H1 (cell line): ENCODE measurements at regions not wholly inside any gene's neighbourhood (a gene's known extent, or its start where the extent isn't known, plus 50 kb on each side); places are given as distances from the start of the nearest gene placed in this dataset.

Experiments used
- CTCF ChIA-PET: fragments of 300-600 bp; sonication (Branson Sonifier 250); formaldehyde crosslinking; loops from one replicate; lab custom pipeline; 2021; ENCODE audit not compliant: partially characterized antibody; lab: Charles Lee
- POLR2A ChIA-PET: fragments of 300-600 bp; sonication (Branson Sonifier 250); formaldehyde crosslinking; loops from one replicate; lab custom pipeline; 2021; ENCODE audit warnings: inconsistent platforms; ENCODE audit not compliant: partially characterized antibody; lab: Charles Lee
- DNase-seq, 2 experiments: peaks; one replicate each; pipeline versions ENCODE4 v3.0.0 to v3.0.0-alpha.2; 2010 to 2022; ENCODE audit warnings: low spot score in 2 of 2, low read depth in 1 of 2, mixed read lengths in 1 of 2
- FAIRE-seq: peaks from 2 replicates; lab custom pipeline; 2011; peaks lifted over from hg19 to GRCh38; lab: Jason Lieb, UNC
- H2AFZ ChIP-seq: 2 replicates; pipeline ENCODE4 v1.8.1; 2012; ENCODE audit warnings: low read length, inconsistent platforms
- H2AK5ac ChIP-seq: 2 replicates; pipeline ENCODE4 v1.6.1; 2013; ENCODE audit warnings: low read depth, low read length
- H2BK120ac ChIP-seq: replicated peaks from 2 replicates; pipeline ENCODE3; 2013; ENCODE audit warnings: low read depth, low read length, inconsistent platforms
- H2BK12ac ChIP-seq: 2 replicates; pipeline ENCODE4 v1.6.1; 2013; ENCODE audit warnings: low read depth, low read length
- H2BK15ac ChIP-seq: 2 replicates; pipeline ENCODE4 v1.6.1; 2013; ENCODE audit warnings: low read length
- H2BK20ac ChIP-seq: 2 replicates; pipeline ENCODE4 v1.6.1; 2013; ENCODE audit warnings: low read length
- H2BK5ac ChIP-seq: 2 replicates; pipeline ENCODE4 v1.6.1; 2013; ENCODE audit warnings: low read depth, low read length
- H3K14ac ChIP-seq: 2 replicates; pipeline ENCODE4 v1.6.1; 2013; ENCODE audit warnings: inconsistent platforms; ENCODE audit not compliant: insufficient read length
- H3K18ac ChIP-seq: 2 replicates; pipeline ENCODE4 v1.6.1; 2013; ENCODE audit warnings: low read length; ENCODE audit errors: extremely low read depth
- H3K23ac ChIP-seq: 2 replicates; pipeline ENCODE4 v1.6.1; 2013; ENCODE audit warnings: inconsistent platforms; ENCODE audit not compliant: insufficient read length
- H3K23me2 ChIP-seq: 2 replicates; pipeline ENCODE4 v1.6.1; 2013; ENCODE audit warnings: low read depth, low read length
- H3K27ac ChIP-seq: 2 replicates; pipeline ENCODE4 v1.6.1; 2011; ENCODE audit warnings: low read depth, low read length, inconsistent platforms
- H3K27me3 ChIP-seq, 4 experiments: replicated peaks in 1 of 4; 1 replicate in 1 of 4; 2 replicates in 3 of 4; pipeline versions ENCODE4 v1.6.1 to v1.8.1; 2011 to 2013; ENCODE audit warnings: low read length in 3 of 4, mild to moderate bottlenecking in 3 of 4, inconsistent platforms in 2 of 4, mixed read lengths in 2 of 4, moderate library complexity in 1 of 4; ENCODE audit not compliant: control insufficient read depth in 3 of 4, insufficient read depth in 3 of 4; ENCODE audit errors: extremely low read depth in 1 of 4
- H3K36me3 ChIP-seq, 4 experiments: 2 replicates each; pipeline versions ENCODE4 v1.6.1 to v1.8.1; 2011 to 2013; ENCODE audit warnings: mild to moderate bottlenecking in 4 of 4, low read length in 3 of 4, moderate library complexity in 2 of 4, control low read depth in 1 of 4, inconsistent platforms in 1 of 4; ENCODE audit not compliant: insufficient read depth in 4 of 4, control insufficient read depth in 2 of 4
- H3K4ac ChIP-seq: replicated peaks from 2 replicates; pipeline ENCODE3; 2013; ENCODE audit warnings: low read length, low read depth, mixed read lengths, inconsistent platforms; ENCODE audit not compliant: insufficient read length
- H3K4me1 ChIP-seq, 4 experiments: replicated peaks in 1 of 4; 1 replicate in 1 of 4; 2 replicates in 3 of 4; pipeline versions ENCODE4 v1.6.1 to v1.8.1; 2011 to 2013; ENCODE audit warnings: low read length in 3 of 4, inconsistent platforms in 2 of 4, mixed read lengths in 1 of 4; ENCODE audit not compliant: insufficient read depth in 4 of 4, control insufficient read depth in 3 of 4
- H3K4me2 ChIP-seq, 2 experiments: 2 replicates each; pipeline versions ENCODE4 v1.6.1 to v1.8.1; 2011 to 2013; ENCODE audit warnings: low read depth in 2 of 2, low read length in 2 of 2, control low read depth in 1 of 2, inconsistent platforms in 1 of 2, mild to moderate bottlenecking in 1 of 2; ENCODE audit not compliant: insufficient read depth in 1 of 2
- H3K4me3 ChIP-seq, 4 experiments: fragments of 200-600, 300-600 bp in 1 of 4; sonication (generic), shearing (Covaris generic), sonication (Bioruptor Twin) in 1 of 4; 2 replicates each; pipeline versions ENCODE4 v1.5.1 to v1.8.1; 2011 to 2016; ENCODE audit warnings: low read length in 4 of 4, low read depth in 3 of 4, control low read depth in 2 of 4, inconsistent platforms in 2 of 4, mild to moderate bottlenecking in 2 of 4, mixed read lengths in 1 of 4, moderate library complexity in 1 of 4; ENCODE audit not compliant: insufficient read depth in 2 of 4; ENCODE audit errors: extremely low read depth in 1 of 4
- H3K56ac ChIP-seq: replicated peaks from 2 replicates; pipeline ENCODE3; 2013; ENCODE audit warnings: low read depth, mild to moderate bottlenecking, mixed read lengths, low read length, inconsistent platforms; ENCODE audit not compliant: insufficient read length
- H3K79me1 ChIP-seq: 2 replicates; pipeline ENCODE4 v1.6.1; 2013; ENCODE audit warnings: low read depth, low read length, control low read depth
- H3K79me2 ChIP-seq, 2 experiments: 2 replicates each; pipeline versions ENCODE4 v1.6.1 to v1.8.1; 2012 to 2013; ENCODE audit warnings: low read length in 2 of 2, mild to moderate bottlenecking in 2 of 2, inconsistent platforms in 1 of 2; ENCODE audit not compliant: insufficient read depth in 2 of 2, control insufficient read depth in 1 of 2
- H3K9ac ChIP-seq, 4 experiments: replicated peaks in 1 of 4; 1 replicate in 1 of 4; 2 replicates in 3 of 4; pipeline versions ENCODE4 v1.6.1 to v1.8.1; 2011 to 2013; ENCODE audit warnings: low read depth in 3 of 4, low read length in 3 of 4, control low read depth in 2 of 4, mild to moderate bottlenecking in 2 of 4, moderate library complexity in 2 of 4, inconsistent platforms in 1 of 4; ENCODE audit errors: extremely low read depth in 1 of 4
- H3K9me3 ChIP-seq, 2 experiments: 2 replicates each; pipeline versions ENCODE4 v1.6.1 to v1.8.1; 2012 to 2013; ENCODE audit warnings: mild to moderate bottlenecking in 2 of 2, moderate library complexity in 2 of 2, control low read depth in 1 of 2, inconsistent platforms in 1 of 2, low read depth in 1 of 2, low read length in 1 of 2, mixed read lengths in 1 of 2; ENCODE audit not compliant: insufficient read depth in 2 of 2
- H4K20me1 ChIP-seq, 2 experiments: replicated peaks in 1 of 2; 2 replicates each; pipeline versions ENCODE3 to v1.8.1; 2011 to 2013; ENCODE audit warnings: inconsistent platforms in 2 of 2, low read length in 2 of 2, mild to moderate bottlenecking in 1 of 2; ENCODE audit not compliant: insufficient read depth in 2 of 2, control insufficient read depth in 1 of 2
- H4K5ac ChIP-seq: 2 replicates; pipeline ENCODE4 v1.6.1; 2013; ENCODE audit warnings: low read length, low read depth, mixed read lengths, inconsistent platforms; ENCODE audit not compliant: insufficient read length
- H4K8ac ChIP-seq: 2 replicates; pipeline ENCODE4 v1.8.0; 2013; ENCODE audit warnings: mild to moderate bottlenecking, moderate library complexity, low read length, inconsistent platforms; ENCODE audit not compliant: insufficient read depth; ENCODE audit errors: extremely low read depth
- H4K91ac ChIP-seq: replicated peaks from 2 replicates; pipeline ENCODE3; 2013; ENCODE audit warnings: low read length, mixed read lengths, inconsistent platforms; ENCODE audit not compliant: insufficient read length
- RXRA ChIP-seq: IDR thresholded peaks from 2 replicates; pipeline ENCODE4 v1.6.1; 2011; ENCODE audit warnings: low read depth, mild to moderate bottlenecking, low read length, moderate library complexity; ENCODE audit not compliant: insufficient read depth
- SIN3A ChIP-seq, 2 experiments: IDR thresholded peaks in 1 of 2; conservative IDR thresholded peaks in 1 of 2; 2 replicates each; pipeline ENCODE4 v1.6.1; 2011 to 2012; ENCODE audit warnings: low read length in 2 of 2, improper control_type of control experiment in 1 of 2, low read depth in 1 of 2, mild to moderate bottlenecking in 1 of 2
- YY1 ChIP-seq: IDR thresholded peaks from 2 replicates; pipeline ENCODE4 v1.6.1; 2011; ENCODE audit warnings: low read depth, mild to moderate bottlenecking, low read length
- ZNF274 ChIP-seq: IDR thresholded peaks from 2 replicates; pipeline ENCODE4 v1.7.0; 2012; ENCODE audit warnings: low read length, borderline replicate concordance; ENCODE audit errors: extremely low read depth
- WGBS, 2 experiments: shearing (Covaris generic) in 1 of 2; methylation state at CpG; one replicate each; pipeline versions ENCODE4 v1.1.6 to v1.1.7; 2013 to 2015; ENCODE audit warnings: low lambda C conversion rate in 2 of 2, mixed read lengths in 2 of 2, inconsistent platforms in 1 of 2, low coverage in 1 of 2, missing lambda C conversion rate in 1 of 2; ENCODE audit not compliant: insufficient replicate concordance in 2 of 2, insufficient coverage in 1 of 2, insufficient read length in 1 of 2; ENCODE audit errors: extremely low coverage in 1 of 2, missing lambda C conversion rate in 1 of 2; 5-methylcytosine and 5-hydroxymethylcytosine counted together

DNA sequence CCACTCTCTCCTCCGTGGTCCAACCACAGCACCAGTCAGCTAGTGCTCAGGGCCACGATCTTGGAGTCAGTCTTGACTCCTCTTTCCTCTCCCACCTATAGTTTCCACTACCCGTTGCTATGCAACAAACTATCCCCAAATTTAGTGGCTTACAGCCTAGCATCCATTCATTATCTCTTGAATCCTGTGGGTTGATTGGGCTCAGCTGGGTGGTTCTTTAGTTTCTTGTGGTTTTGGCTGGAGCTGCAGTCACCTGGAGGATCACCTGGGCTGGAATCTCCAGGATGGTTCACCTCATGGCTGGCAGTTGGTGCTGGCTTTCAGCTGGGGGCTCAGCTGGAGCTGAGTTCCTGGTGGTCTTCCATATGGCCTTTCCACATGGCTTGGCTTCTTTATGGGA is 149.9 kb downstream of the ASB1 start:
- WGBS, 2 experiments, result 78% methylated on average over 3 of the region's 3 CpGs; no CpG with 5 or more reads in 1 of the 2 experiments
- H4K20me1 ChIP-seq, result no peaks in the 10 kb centered on the region
- H2BK15ac ChIP-seq, result no peak overlapping the region
- ChIA-PET POLR2A (no interaction called here), CTCF (no interaction called here)
- DNase-seq (no peak), FAIRE-seq (no peak)
- no peaks in the 10 kb centered on the region for H3K9me3 ChIP-seq
- no peaks in the 10 kb centered on the region for H3K79me2 ChIP-seq
- H3K79me1 ChIP-seq, result no peaks in the 10 kb centered on the region
- no peak for TF ChIP-seq YY1
- TF ChIP-seq ZNF274, result no peak
- no peak for TF ChIP-seq SIN3A (conservative IDR thresholded peaks at IDR 0.05 in 1 of 2, IDR thresholded peaks at IDR 0.05 in 1 of 2; ENCODE audit: low read depth in 1 of 2, low read length in 2 of 2)
- TF ChIP-seq RXRA, result no peak
- no peak overlapping the region for H4K5ac ChIP-seq
- no peaks in the 10 kb centered on the region for H3K27me3 ChIP-seq
- no peaks in the 10 kb centered on the region for H3K23me2 ChIP-seq
- H3K18ac ChIP-seq, result no peak overlapping the region
- no peak overlapping the region for H2AK5ac ChIP-seq
- no peak overlapping the region for H3K23ac ChIP-seq
- no peak overlapping the region for H2BK20ac ChIP-seq
- no peak overlapping the region for H4K91ac ChIP-seq
- H2BK5ac ChIP-seq, result no peak overlapping the region
- no peak overlapping the region for H3K4me3 ChIP-seq
- no peaks in the 10 kb centered on the region for H3K36me3 ChIP-seq
- no peak overlapping the region for H2BK120ac ChIP-seq
- H4K8ac ChIP-seq, result no peak overlapping the region
- H2AFZ ChIP-seq, result no peak overlapping the region
- H3K4ac ChIP-seq, result no peak overlapping the region
- H3K4me1 ChIP-seq, result no peaks in the 10 kb centered on the region
- no peak overlapping the region for H3K4me2 ChIP-seq
- no peak overlapping the region for H3K27ac ChIP-seq
- no peak overlapping the region for H2BK12ac ChIP-seq
- no peak overlapping the region for H3K9ac ChIP-seq
- no peak overlapping the region for H3K56ac ChIP-seq
- no peak overlapping the region for H3K14ac ChIP-seq
